BJ (cell line): ENCODE measurements at regions not wholly inside any gene's neighbourhood (a gene's known extent, or its start where the extent isn't known, plus 50 kb on each side); places are given as distances from the start of the nearest gene placed in this dataset.

Source experiments
- CTCF ChIA-PET: fragments of 350-600 bp; formaldehyde crosslinking; extraction: SDS; loops from one replicate; lab custom pipeline; 2021; ENCODE audit warnings: antibody characterized with exemption, inconsistent platforms; lab: Yijun Ruan, JAX
- POLR2A ChIA-PET: fragments of 300-600 bp; sonication (Branson Sonifier 250); formaldehyde crosslinking; extraction: SDS; loops from one replicate; lab custom pipeline; 2021; ENCODE audit warnings: antibody characterized with exemption; lab: Charles Lee
- DNase-seq: peaks from one replicate; pipeline ENCODE4 v3.0.0-alpha.2; 2011; ENCODE audit warnings: low read depth
- H3K27me3 ChIP-seq: 2 replicates; pipeline ENCODE4 v1.6.0; 2011; ENCODE audit warnings: low read length; ENCODE audit not compliant: control insufficient read depth, insufficient read depth
- H3K36me3 ChIP-seq: 2 replicates; pipeline ENCODE4 v1.5.1; 2011; ENCODE audit warnings: low read length; ENCODE audit not compliant: control insufficient read depth, insufficient read depth
- H3K4me3 ChIP-seq: 2 replicates; pipeline ENCODE4 v1.5.1; 2011; ENCODE audit warnings: low read depth, mild to moderate bottlenecking, control low read depth, low read length
- CTCF ChIP-seq: IDR thresholded peaks from 2 replicates; pipeline ENCODE4 v1.5.1; 2011; ENCODE audit warnings: low read depth, mild to moderate bottlenecking, control low read depth, inconsistent platforms, low read length, moderate library complexity; ENCODE audit not compliant: insufficient read depth

- TF ChIP-seq CTCF, result no peak
- POLR2A ChIA-PET, result no interaction called here
- no peaks in the 10 kb centered on the region for H3K27me3 ChIP-seq
- H3K36me3 ChIP-seq, result no peaks in the 10 kb centered on the region
- H3K4me3 ChIP-seq, result no peak overlapping the region
- no peak for DNase-seq
- CTCF ChIA-PET, result no interaction called here
Measured at GRCh38 chr2:226333388-226333787, 466.2 kb downstream of the IRS1 start.

- DNase-seq, result no peak
- H3K36me3 ChIP-seq, result no peaks in the 10 kb centered on the region
- no peaks in the 10 kb centered on the region for H3K27me3 ChIP-seq
- ChIA-PET CTCF (interaction anchor here (0.6 kb wide), 1 partner anchor 22 kb away, joined by 3 read pairs; no protein-coding TSS in a partner anchor), POLR2A (interaction anchor here (0.6 kb wide), 1 partner anchor 143 kb away, joined by 4 read pairs; no protein-coding TSS in a partner anchor)
- H3K4me3 ChIP-seq, result no peak overlapping the region
- TF ChIP-seq CTCF, result no peak
Measured at GRCh38 chr2:226330206-226330605, 469.4 kb downstream of the IRS1 start.

GRCh38 chr2:226329180-226329579, 470.4 kb downstream of the IRS1 start:
- POLR2A ChIA-PET, result no interaction called here
- Histone ChIP-seq H3K36me3 (no peaks in the 10 kb centered on the region), H3K27me3 (no peaks in the 10 kb centered on the region), H3K4me3 (no peak overlapping the region)
- no peak for DNase-seq
- no peak for TF ChIP-seq CTCF
- CTCF ChIA-PET, result interaction anchor here (1.1 kb wide), 1 partner anchor 30 kb away, joined by 4 read pairs; no protein-coding TSS in a partner anchor

- CTCF ChIA-PET, result no interaction called here
- Histone ChIP-seq H3K36me3 (no peaks in the 10 kb centered on the region), H3K4me3 (no peak overlapping the region), H3K27me3 (no peaks in the 10 kb centered on the region)
- POLR2A ChIA-PET, result no interaction called here
- no peak for DNase-seq
- no peak for TF ChIP-seq CTCF
Measured at GRCh38 chr2:226327830-226328229, 471.8 kb downstream of the IRS1 start.

GRCh38 chr2:226325526-226325925, 474.1 kb downstream of the IRS1 start:
- POLR2A ChIA-PET, result no interaction called here
- no peaks in the 10 kb centered on the region for H3K27me3 ChIP-seq
- no peaks in the 10 kb centered on the region for H3K36me3 ChIP-seq
- H3K4me3 ChIP-seq, result no peak overlapping the region
- CTCF ChIA-PET, result no interaction called here
- no peak for TF ChIP-seq CTCF
- no peak for DNase-seq
